ENCODE measurements at regions not wholly inside any gene's neighbourhood (a gene's known extent, or its start where the extent isn't known, plus 50 kb on each side); places are given as distances from the start of the nearest gene placed in this dataset.

DNA sequence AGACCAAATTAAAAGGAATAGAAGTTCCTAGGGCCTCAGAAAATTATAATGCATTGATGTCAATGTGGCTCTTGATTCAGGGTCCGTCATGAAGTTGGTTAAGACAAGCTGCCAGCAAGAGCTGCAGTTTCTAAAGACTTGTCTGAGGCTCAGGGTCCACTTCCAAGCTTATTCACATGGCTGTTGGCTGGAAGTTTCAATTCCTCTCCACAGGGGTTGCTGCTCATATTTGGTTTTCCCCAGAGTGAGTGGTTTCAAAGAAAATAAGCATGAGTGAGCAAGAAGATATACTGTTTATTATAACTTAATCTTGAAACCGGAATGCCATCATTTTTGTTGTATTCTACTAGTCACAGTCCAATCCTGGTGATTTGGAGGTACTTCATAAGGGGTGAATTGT, 1247.4 kb downstream of the LRFN5 start:
- H3K4me3 ChIP-seq (ENCODE audit: low read depth, low read length) = no peak overlapping the region
- DNase-seq (ENCODE audit: low read depth) (no peak), FAIRE-seq (no peak)
- TF ChIP-seq, protein P1, sequence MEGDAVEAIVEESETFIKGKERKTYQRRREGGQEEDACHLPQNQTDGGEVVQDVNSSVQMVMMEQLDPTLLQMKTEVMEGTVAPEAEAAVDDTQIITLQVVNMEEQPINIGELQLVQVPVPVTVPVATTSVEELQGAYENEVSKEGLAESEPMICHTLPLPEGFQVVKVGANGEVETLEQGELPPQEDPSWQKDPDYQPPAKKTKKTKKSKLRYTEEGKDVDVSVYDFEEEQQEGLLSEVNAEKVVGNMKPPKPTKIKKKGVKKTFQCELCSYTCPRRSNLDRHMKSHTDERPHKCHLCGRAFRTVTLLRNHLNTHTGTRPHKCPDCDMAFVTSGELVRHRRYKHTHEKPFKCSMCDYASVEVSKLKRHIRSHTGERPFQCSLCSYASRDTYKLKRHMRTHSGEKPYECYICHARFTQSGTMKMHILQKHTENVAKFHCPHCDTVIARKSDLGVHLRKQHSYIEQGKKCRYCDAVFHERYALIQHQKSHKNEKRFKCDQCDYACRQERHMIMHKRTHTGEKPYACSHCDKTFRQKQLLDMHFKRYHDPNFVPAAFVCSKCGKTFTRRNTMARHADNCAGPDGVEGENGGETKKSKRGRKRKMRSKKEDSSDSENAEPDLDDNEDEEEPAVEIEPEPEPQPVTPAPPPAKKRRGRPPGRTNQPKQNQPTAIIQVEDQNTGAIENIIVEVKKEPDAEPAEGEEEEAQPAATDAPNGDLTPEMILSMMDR (IDR thresholded peaks at IDR 0.05; ENCODE audit: insufficient read depth, low read length, severe bottlenecking) = no peak
- H3K36me3 ChIP-seq (ENCODE audit: control insufficient read depth, insufficient read depth, low read length) = no peaks in the 10 kb centered on the region
- no peaks in the 10 kb centered on the region for H3K27me3 ChIP-seq (ENCODE audit: control insufficient read depth, insufficient read depth, low read length)

GRCh38 chr14:42848652-42849051, 1242.0 kb downstream of the LRFN5 start:
- DNase-seq (ENCODE audit: low read depth) (no peak), FAIRE-seq (no peak)
- Histone ChIP-seq H3K27me3 (ENCODE audit: control insufficient read depth, insufficient read depth, low read length) (no peaks in the 10 kb centered on the region), H3K36me3 (ENCODE audit: control insufficient read depth, insufficient read depth, low read length) (no peaks in the 10 kb centered on the region), H3K4me3 (ENCODE audit: low read depth, low read length) (no peak overlapping the region)
- TF ChIP-seq, protein P1 (IDR thresholded peaks at IDR 0.05; ENCODE audit: insufficient read depth, low read length, severe bottlenecking) = no peak

DNA sequence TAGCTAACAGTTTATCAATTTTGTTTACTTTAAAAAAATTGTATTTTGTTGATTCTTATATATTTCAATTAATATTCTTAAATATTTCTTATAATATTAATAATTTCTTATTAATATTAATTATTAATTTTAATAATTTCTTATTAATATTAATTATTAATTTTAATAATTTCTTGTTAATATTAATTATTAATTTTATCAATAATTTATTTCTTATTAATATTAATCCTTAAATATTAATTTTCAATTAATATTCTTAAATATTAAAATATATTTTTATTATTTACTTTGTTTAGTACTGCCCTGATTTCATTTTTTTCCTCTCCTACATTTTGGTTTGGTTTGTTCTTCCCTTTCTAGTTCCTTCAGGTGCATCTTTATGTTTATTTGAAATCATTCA, 1208.1 kb downstream of the LRFN5 start:
- Histone ChIP-seq H3K36me3 (ENCODE audit: control insufficient read depth, insufficient read depth, low read length) (no peaks in the 10 kb centered on the region), H3K4me3 (ENCODE audit: low read depth, low read length) (no peak overlapping the region), H3K27me3 (ENCODE audit: control insufficient read depth, insufficient read depth, low read length) (no peaks in the 10 kb centered on the region)
- TF ChIP-seq, protein P1 (IDR thresholded peaks at IDR 0.05; ENCODE audit: insufficient read depth, low read length, severe bottlenecking) = no peak
- FAIRE-seq = no peak
- no peak for DNase-seq (ENCODE audit: low read depth)

DNA sequence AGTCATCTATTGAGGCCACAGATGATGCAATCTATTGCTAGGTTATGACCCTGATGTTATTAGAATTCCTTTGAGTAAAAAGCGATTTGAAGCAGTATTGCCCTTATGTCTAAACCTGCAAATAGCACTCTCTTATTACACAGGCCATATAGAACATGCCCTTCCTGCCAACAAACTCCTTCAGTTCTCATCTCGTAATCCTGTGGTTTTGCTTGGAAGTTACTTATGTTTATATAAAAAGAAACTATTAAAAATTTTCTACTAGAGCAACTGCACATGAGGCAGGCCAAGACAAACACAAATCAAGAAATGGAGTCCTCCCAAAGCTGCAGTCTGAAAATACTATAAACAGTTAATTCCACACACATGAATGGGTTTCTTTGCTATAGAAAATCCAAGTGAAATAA, 1200.2 kb downstream of the LRFN5 start:
- TF ChIP-seq, protein P1 (IDR thresholded peaks at IDR 0.05; ENCODE audit: insufficient read depth, low read length, severe bottlenecking) = no peak
- DNase-seq (ENCODE audit: low read depth) (no peak), FAIRE-seq (no peak)
- no peaks in the 10 kb centered on the region for H3K36me3 ChIP-seq (ENCODE audit: control insufficient read depth, insufficient read depth, low read length)
- H3K4me3 ChIP-seq (ENCODE audit: low read depth, low read length) = no peak overlapping the region
- H3K27me3 ChIP-seq (ENCODE audit: control insufficient read depth, insufficient read depth, low read length) = no peaks in the 10 kb centered on the region

DNA sequence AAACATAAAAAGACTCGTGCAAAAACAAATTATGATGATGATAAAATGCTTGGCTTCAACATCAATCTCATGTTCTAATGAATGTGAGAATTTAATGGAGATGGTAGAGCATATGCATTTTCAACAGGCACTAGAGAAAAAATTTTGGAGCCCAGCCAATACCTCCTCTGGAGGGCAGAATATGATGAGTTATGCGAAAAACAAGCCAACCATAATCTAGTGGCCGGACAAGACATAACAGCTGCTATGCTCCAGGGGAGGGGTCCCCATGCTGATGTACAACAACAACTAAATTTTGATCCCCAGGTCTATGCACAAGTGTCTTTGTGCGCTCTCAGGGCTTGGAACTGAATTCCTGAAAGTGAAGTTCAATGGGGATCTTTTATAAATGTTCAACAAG, 1197.5 kb downstream of the LRFN5 start:
- FAIRE-seq (no peak), DNase-seq (ENCODE audit: low read depth) (no peak)
- no peaks in the 10 kb centered on the region for H3K36me3 ChIP-seq (ENCODE audit: control insufficient read depth, insufficient read depth, low read length)
- TF ChIP-seq, protein P1 (IDR thresholded peaks at IDR 0.05; ENCODE audit: insufficient read depth, low read length, severe bottlenecking) = no peak
- no peaks in the 10 kb centered on the region for H3K27me3 ChIP-seq (ENCODE audit: control insufficient read depth, insufficient read depth, low read length)
- H3K4me3 ChIP-seq (ENCODE audit: low read depth, low read length) = no peak overlapping the region

- no peak overlapping the region for H3K4me3 ChIP-seq (ENCODE audit: low read depth, low read length)
- DNase-seq (ENCODE audit: low read depth) (no peak), FAIRE-seq (no peak)
- no peaks in the 10 kb centered on the region for H3K27me3 ChIP-seq (ENCODE audit: control insufficient read depth, insufficient read depth, low read length)
- TF ChIP-seq, protein P1 (IDR thresholded peaks at IDR 0.05; ENCODE audit: insufficient read depth, low read length, severe bottlenecking) = no peak
- no peaks in the 10 kb centered on the region for H3K36me3 ChIP-seq (ENCODE audit: control insufficient read depth, insufficient read depth, low read length)
Observed at GRCh38 chr14:42802346-42802745, 1195.7 kb downstream of the LRFN5 start.
